GM10266 (cell line): ENCODE measurements at regions not wholly inside any gene's neighbourhood (a gene's known extent, or its start where the extent isn't known, plus 50 kb on each side); places are given as distances from the start of the nearest gene placed in this dataset.

ENCODE experiments used
- DNase-seq: peaks from one replicate; pipeline ENCODE4 v3.0.0; 2012; ENCODE audit errors: extremely low spot score
- TF ChIP-seq, protein P1 (sequence below): IDR thresholded peaks from 2 replicates; pipeline ENCODE4 v1.5.1; 2012; ENCODE audit warnings: mild to moderate bottlenecking, low read depth; ENCODE audit not compliant: control insufficient read depth, insufficient read depth; ENCODE audit errors: missing control alignments

DNA sequence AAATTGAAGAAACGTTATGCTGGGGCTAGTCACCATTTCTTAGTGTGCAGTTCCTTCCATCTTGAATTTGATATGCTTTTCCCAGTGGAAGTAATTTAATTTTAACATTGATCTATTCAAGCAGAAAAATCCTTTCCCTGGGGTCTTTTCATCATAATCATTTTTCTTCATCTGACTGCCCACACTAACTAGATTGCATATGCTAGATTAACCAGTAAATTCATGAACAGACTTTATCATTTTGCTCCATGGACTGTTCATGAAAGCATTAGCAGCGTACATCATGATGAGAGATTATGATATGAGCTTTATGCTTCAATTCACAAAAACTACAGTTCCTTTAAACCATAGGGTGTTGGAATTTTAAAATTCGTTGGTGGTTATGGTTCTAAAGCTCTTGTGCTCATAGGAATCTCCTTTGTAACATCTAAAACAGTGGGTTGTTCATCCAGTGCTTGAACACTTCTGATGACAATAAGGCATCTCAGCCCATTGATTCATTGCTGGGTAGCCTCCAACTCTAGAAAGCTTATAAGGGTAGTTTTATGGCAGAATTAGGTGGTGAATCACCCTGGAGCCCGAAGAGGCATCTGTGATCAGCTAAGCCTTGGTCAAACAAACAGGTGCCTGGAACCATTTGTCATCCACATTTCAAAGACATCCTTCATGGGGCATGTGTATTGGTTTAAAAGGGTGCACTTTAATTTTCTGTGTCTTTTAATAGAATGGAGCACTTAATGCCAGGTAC lies 77.2 kb upstream of the NDUFV2 start:
- no peak for DNase-seq
- TF ChIP-seq, protein P1, sequence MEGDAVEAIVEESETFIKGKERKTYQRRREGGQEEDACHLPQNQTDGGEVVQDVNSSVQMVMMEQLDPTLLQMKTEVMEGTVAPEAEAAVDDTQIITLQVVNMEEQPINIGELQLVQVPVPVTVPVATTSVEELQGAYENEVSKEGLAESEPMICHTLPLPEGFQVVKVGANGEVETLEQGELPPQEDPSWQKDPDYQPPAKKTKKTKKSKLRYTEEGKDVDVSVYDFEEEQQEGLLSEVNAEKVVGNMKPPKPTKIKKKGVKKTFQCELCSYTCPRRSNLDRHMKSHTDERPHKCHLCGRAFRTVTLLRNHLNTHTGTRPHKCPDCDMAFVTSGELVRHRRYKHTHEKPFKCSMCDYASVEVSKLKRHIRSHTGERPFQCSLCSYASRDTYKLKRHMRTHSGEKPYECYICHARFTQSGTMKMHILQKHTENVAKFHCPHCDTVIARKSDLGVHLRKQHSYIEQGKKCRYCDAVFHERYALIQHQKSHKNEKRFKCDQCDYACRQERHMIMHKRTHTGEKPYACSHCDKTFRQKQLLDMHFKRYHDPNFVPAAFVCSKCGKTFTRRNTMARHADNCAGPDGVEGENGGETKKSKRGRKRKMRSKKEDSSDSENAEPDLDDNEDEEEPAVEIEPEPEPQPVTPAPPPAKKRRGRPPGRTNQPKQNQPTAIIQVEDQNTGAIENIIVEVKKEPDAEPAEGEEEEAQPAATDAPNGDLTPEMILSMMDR, result no peak

DNA sequence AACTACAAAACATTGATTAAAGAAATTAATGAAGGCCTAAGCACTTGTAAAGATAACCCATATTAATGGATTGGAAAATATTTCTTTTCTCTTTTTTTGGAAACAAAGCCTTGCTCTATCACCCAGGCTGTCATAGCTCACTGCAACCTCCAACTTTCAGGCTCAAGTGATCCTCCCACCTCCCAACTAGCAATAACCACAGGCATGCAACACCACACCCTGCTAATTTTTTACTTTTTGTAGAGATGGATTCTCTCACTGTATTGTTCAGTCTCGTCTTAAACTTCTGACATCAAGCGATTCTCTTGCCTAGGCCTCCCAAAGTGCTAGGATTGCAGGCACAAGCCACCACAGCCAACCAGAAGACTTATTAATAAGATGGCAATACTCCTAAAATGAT lies 73.4 kb upstream of the NDUFV2 start:
- DNase-seq, result no peak
- TF ChIP-seq, protein P1, result no peak

DNA sequence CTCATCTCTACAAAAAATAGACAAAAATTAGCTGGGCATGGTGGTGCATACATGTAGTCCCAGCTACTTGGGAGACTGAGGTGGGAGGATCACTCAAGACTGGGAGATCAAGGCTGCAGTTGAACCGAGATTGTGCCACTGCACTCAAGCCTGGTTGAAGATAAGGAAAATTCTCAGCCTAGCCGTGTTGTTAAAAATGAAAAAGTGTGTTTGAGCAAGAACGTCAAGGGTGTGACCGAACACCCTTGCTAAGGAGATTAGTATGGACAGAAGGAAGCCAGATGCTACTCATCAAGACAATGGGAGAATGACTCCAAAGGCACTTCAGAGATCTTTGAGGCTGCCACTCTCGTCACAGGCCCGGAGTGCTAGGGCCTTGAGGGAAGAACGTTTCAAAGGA lies 70.0 kb upstream of the NDUFV2 start:
- TF ChIP-seq, protein P1, result no peak
- no peak for DNase-seq

DNA sequence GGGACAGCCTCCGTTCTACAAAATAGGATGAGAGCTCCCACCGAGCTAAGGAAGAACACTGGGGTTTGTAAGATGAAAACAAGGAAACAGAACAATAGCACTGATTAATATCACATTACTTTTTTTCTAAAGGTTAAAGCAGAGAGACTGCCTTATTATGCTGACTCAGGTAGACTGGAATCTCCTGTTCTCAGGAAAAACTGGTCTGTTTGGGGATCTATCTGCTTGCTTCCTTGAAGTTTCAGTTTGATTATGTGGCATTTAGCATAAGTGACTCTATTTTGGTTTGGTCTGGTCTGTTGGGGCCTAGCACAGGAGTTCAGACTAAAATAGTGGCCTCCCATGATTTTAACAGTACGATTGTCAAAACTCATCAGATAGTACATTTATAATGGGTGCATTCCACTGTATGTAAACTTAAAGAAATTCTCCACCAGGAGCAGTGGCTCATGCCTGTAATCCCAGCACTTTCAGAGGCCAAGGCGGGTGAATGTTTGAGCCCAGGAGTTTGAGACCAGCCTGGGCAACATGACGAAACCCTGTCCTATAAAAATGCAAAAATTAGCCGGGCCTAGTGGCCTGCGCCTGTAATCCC lies 64.1 kb upstream of the NDUFV2 start:
- TF ChIP-seq, protein P1, result no peak
- no peak for DNase-seq

DNA sequence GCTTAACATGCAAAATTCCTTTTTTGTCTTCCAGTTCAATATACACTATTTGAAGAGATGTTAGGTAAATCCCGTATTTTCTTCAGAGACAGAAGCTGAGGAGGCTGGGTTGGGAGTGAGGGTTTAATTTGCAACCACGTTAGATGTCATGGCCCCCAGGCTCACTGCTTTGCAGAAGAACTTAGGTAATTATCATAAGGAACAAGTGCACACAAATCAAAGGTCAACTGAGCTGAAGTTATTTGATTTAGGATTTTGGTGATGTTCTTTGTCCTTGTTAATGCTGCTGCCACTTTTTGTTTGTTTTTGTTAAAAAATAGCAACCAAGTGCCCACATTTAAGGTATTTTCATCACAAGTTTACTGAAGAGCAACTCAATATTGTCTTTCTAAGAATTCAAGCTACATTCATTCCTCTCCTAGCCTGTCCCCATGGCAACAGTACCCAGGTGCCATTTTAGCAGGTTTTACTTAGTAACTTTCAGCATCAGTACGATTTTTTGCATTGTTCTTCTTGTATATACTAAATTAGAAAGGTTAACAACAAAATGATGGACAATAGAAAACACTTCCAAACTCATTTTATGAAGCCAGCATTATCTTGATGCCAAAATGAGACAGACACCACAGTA lies 62.9 kb upstream of the NDUFV2 start:
- TF ChIP-seq, protein P1, result no peak
- DNase-seq, result no peak

DNA sequence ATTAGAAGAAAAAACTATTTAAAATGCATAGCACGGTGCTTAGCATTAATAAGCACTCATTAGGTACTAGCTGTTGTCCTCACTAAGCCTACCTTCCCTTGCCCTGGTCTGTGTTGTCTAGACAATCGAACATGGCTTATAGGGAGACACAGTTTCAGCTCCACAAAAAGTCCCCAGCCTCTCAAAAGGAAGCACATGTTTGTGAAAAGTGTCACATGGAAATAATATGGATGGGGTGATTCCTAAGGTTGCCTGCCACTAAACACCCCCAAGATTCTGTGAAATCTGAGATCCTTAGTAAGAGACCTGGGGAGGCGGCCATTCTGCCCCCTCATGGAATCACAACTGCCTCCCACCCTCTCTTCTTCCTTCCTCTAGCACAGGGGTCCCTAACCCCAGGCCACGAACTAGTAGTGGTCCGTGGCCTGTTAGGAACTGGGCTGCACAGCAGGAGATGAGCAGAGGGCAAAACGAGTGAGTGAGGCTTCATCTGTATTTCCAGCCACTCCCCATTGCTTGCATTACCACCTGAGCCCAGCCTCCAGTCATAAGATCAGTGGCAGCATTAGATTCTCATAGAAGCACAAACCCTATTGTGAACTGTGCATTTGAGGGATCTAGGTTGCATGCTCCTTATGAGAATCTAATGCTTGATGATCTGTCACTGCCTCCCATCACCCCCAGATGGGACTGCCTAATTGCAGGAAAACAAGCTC lies 59.6 kb upstream of the NDUFV2 start:
- TF ChIP-seq, protein P1, result no peak
- DNase-seq, result no peak
